ENCODE measurements at regions not wholly inside any gene's neighbourhood (a gene's known extent, or its start where the extent isn't known, plus 50 kb on each side); places are given as distances from the start of the nearest gene placed in this dataset.

GRCh38 chr2:58734365-58734764, 493.2 kb upstream of the FANCL start:
- no peak for ATAC-seq
- TF ChIP-seq ZFP3 (CRISPR knock-in tag; IDR thresholded peaks at IDR 0.05) (no peak), PPARA (CRISPR knock-in tag; IDR thresholded peaks at IDR 0.05; ENCODE audit: borderline replicate concordance) (no peak), BACH2 (CRISPR knock-in tag; IDR thresholded peaks at IDR 0.05; ENCODE audit: borderline replicate concordance) (no peak)
- TF ChIP-seq, protein P1, sequence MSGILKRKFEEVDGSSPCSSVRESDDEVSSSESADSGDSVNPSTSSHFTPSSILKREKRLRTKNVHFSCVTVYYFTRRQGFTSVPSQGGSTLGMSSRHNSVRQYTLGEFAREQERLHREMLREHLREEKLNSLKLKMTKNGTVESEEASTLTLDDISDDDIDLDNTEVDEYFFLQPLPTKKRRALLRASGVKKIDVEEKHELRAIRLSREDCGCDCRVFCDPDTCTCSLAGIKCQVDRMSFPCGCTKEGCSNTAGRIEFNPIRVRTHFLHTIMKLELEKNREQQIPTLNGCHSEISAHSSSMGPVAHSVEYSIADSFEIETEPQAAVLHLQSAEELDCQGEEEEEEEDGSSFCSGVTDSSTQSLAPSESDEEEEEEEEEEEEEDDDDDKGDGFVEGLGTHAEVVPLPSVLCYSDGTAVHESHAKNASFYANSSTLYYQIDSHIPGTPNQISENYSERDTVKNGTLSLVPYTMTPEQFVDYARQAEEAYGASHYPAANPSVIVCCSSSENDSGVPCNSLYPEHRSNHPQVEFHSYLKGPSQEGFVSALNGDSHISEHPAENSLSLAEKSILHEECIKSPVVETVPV (CRISPR knock-in tag; IDR thresholded peaks at IDR 0.05), result no peak
- TF ChIP-seq, protein P2, sequence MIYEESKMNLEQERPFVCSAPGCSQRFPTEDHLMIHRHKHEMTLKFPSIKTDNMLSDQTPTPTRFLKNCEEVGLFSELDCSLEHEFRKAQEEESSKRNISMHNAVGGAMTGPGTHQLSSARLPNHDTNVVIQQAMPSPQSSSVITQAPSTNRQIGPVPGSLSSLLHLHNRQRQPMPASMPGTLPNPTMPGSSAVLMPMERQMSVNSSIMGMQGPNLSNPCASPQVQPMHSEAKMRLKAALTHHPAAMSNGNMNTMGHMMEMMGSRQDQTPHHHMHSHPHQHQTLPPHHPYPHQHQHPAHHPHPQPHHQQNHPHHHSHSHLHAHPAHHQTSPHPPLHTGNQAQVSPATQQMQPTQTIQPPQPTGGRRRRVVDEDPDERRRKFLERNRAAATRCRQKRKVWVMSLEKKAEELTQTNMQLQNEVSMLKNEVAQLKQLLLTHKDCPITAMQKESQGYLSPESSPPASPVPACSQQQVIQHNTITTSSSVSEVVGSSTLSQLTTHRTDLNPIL (CRISPR knock-in tag; IDR thresholded peaks at IDR 0.05; ENCODE audit: low read depth), result no peak

DNA sequence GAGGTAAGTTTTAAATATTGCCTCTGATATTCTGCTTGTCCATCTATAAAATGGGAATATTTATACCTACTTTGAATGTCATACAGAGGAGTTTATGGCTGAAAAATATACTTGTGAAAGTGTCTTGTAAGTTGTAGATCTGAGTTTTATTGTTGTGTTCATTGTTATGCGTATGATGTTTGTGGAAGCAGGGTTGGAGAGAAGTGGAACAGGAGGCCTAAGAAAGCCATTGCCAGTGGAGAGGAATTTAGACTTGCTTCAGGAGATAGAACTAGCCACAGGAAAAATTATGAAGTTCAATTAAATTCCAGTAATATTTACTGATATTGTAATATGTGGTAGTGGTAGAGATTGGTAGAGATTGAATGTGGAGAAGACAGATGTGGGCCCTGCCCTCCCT, 491.9 kb upstream of the FANCL start:
- TF ChIP-seq ZFP3 (CRISPR knock-in tag; IDR thresholded peaks at IDR 0.05) (no peak), SNAI2 (CRISPR knock-in tag; IDR thresholded peaks at IDR 0.05) (no peak)
- TF ChIP-seq, protein P1 (CRISPR knock-in tag; IDR thresholded peaks at IDR 0.05), result no peak
- no peak for ATAC-seq

GRCh38 chr2:58731488-58731869, 490.4 kb upstream of the FANCL start:
- TF ChIP-seq GLIS3 (CRISPR knock-in tag; IDR thresholded peaks at IDR 0.05), result no peak
- TF ChIP-seq POU6F1 (CRISPR knock-in tag; IDR thresholded peaks at IDR 0.05; ENCODE audit: borderline replicate concordance, low read depth), result no peak
- no peak for TF ChIP-seq ESRRG (CRISPR knock-in tag; IDR thresholded peaks at IDR 0.05)
- no peak for TF ChIP-seq ISL1 (CRISPR knock-in tag; IDR thresholded peaks at IDR 0.05)
- no peak for ATAC-seq

DNA sequence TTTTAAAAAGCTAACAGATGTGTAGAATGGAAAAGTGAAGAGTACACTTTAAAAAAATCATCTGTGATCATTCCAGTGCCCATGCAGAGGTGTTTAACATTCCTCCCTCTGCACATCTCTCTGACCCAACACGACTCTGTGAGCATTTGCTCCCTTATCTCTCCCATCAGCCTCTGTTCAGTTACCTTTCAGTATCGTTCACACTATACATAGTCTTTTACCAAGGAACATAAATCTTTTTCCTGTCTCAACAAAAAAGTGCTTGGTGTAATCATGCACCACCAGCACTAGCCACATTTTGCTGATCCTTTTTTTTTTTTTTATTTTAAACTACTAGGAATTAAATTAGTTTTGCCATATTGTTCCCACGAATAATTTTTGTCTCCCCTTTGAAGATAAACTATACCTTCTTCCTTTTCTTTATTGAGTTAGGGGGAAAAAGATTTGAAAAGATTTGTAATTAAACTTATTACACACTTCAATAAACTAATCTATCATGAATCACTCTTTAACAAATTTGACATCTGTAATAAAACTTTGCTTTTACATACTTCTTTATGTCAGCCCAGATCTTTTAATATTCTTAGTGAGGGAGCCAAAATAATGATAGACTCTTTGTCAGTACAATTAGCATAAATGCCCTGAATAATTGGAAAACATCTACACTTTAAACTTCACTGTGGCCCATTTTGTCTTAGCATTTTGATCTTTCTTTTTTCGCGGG, 489.8 kb upstream of the FANCL start:
- ATAC-seq, result no peak
- TF ChIP-seq SNAI2 (CRISPR knock-in tag; IDR thresholded peaks at IDR 0.05) (no peak), ZNF70 (CRISPR knock-in tag; IDR thresholded peaks at IDR 0.05) (no peak), BACH2 (CRISPR knock-in tag; IDR thresholded peaks at IDR 0.05; ENCODE audit: borderline replicate concordance) (no peak), ZFP30 (CRISPR knock-in tag; IDR thresholded peaks at IDR 0.05) (no peak), RARB (CRISPR knock-in tag; IDR thresholded peaks at IDR 0.05) (no peak), POU6F1 (CRISPR knock-in tag; IDR thresholded peaks at IDR 0.05; ENCODE audit: borderline replicate concordance, low read depth) (no peak), PPARA (CRISPR knock-in tag; IDR thresholded peaks at IDR 0.05; ENCODE audit: borderline replicate concordance) (no peak), ZNF8 (CRISPR knock-in tag; IDR thresholded peaks at IDR 0.05) (no peak), ZNF565 (CRISPR knock-in tag; conservative IDR thresholded peaks at IDR 0.05; ENCODE audit: low read depth) (no peak), PATZ1 (CRISPR knock-in tag; IDR thresholded peaks at IDR 0.05; ENCODE audit: borderline replicate concordance) (no peak), TCF4 (CRISPR knock-in tag; IDR thresholded peaks at IDR 0.05; ENCODE audit: borderline replicate concordance) (no peak), GLIS3 (CRISPR knock-in tag; IDR thresholded peaks at IDR 0.05) (no peak), ISL1 (CRISPR knock-in tag; IDR thresholded peaks at IDR 0.05) (no peak), ARNTL (CRISPR knock-in tag; IDR thresholded peaks at IDR 0.05; ENCODE audit: borderline replicate concordance, low read depth) (no peak), CSDC2 (CRISPR knock-in tag; IDR thresholded peaks at IDR 0.05) (no peak), ZC3H10 (CRISPR knock-in tag; IDR thresholded peaks at IDR 0.05) (no peak), TOX (CRISPR knock-in tag; IDR thresholded peaks at IDR 0.05; ENCODE audit: borderline replicate concordance) (no peak)
- TF ChIP-seq, protein P1 (CRISPR knock-in tag; IDR thresholded peaks at IDR 0.05), result no peak
- TF ChIP-seq, protein P2 (CRISPR knock-in tag; IDR thresholded peaks at IDR 0.05; ENCODE audit: low read depth), result no peak
